MM.1S (cell line): ENCODE measurements at regions not wholly inside any gene's neighbourhood (a gene's known extent, or its start where the extent isn't known, plus 50 kb on each side); places are given as distances from the start of the nearest gene placed in this dataset.

Source experiments
- CTCF ChIP-seq: fragments of 300-600 bp; sonication (generic); IDR thresholded peaks from 2 replicates; pipeline ENCODE4 v1.5.1; 2016; ENCODE audit warnings: antibody characterized with exemption, low read length, mixed read lengths
- EZH2 ChIP-seq: fragments of 300-600 bp; sonication (generic); optimal IDR thresholded peaks from 2 replicates; pipeline ENCODE3; 2017; ENCODE audit warnings: low read depth, mild to moderate bottlenecking, antibody characterized with exemption, low read length, mixed read lengths
- EZH2phosphoT487 ChIP-seq: fragments of 300-600 bp; sonication (generic); IDR thresholded peaks from 2 replicates; pipeline ENCODE4 v1.6.1; 2018; ENCODE audit warnings: antibody characterized with exemption, low read length

DNA sequence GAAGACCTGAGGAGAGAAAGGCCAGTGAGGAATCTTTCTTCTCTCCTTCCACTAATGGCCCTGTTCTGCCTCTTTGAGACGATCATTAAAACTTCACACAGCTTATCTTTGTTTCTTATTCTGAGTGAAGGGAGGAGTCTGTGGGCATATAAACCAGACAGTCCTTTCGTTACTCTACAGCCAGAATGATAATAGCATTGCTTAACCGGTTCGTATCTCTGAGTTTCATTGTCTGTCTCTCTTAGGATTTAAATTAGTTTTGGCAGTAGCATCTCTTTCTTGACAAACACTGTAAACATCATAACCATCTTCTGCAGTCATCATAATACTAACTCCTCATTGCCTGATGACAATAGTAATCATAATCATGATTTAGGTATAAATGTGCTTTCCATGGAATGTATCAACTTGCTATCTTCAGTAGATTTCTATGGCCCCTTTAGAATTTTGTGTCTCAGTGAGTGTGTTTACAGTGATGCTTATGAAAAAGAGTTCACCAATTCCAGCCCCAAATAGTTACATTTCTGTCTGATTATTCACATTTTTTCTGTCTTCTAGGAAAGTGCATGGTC, 618.8 kb upstream of the KLF4 start:
- no peak for TF ChIP-seq CTCF
- TF ChIP-seq EZH2phosphoT487 = no peak
- TF ChIP-seq EZH2 = no peak
